ENCODE measurements at regions not wholly inside any gene's neighbourhood (a gene's known extent, or its start where the extent isn't known, plus 50 kb on each side); places are given as distances from the start of the nearest gene placed in this dataset.
"Not testable (repeated sequence)": the region's sequence is repeated elsewhere in the genome, so short reads cannot be mapped to it uniquely, and the experiment has no call there.

- H3K27ac Mint-ChIP-seq, H3K4me1 Mint-ChIP-seq, H3K4me3 Mint-ChIP-seq, DNase-seq, H3K27me3 Mint-ChIP-seq, H3K36me3 Mint-ChIP-seq, H3K9me3 Mint-ChIP-seq: not testable (repeated sequence)
These were observed 155.4 kb downstream of the JRKL start for GRCh38 chr11:96545192-96545591.

GRCh38 chr11:96551136-96551535 is 161.3 kb downstream of the JRKL start:
- peaks cover 2% of the 10 kb centered on the region for H3K9me3 Mint-ChIP-seq

GRCh38 chr11:96554236-96554820 is 164.5 kb downstream of the JRKL start:
- H3K9me3 Mint-ChIP-seq: peaks cover 4% of the 10 kb centered on the region
- no peak overlapping the region for H3K4me3 Mint-ChIP-seq
- no peaks in the 10 kb centered on the region for H3K4me1 Mint-ChIP-seq
- no peaks in the 10 kb centered on the region for H3K36me3 Mint-ChIP-seq
- DNase-seq: no peak
- H3K27ac Mint-ChIP-seq: no peak overlapping the region
- H3K27me3 Mint-ChIP-seq: no peaks in the 10 kb centered on the region

More at GRCh38 chr11:96551136-96551535, 161.3 kb downstream of the JRKL start:
- Mint-ChIP-seq H3K36me3 (no peaks in the 10 kb centered on the region), H3K27me3 (no peaks in the 10 kb centered on the region), H3K27ac (no peak overlapping the region), H3K4me1 (no peaks in the 10 kb centered on the region), H3K4me3 (no peak overlapping the region)
- no peak for DNase-seq

- H3K27me3 Mint-ChIP-seq, H3K4me1 Mint-ChIP-seq, H3K4me3 Mint-ChIP-seq, H3K36me3 Mint-ChIP-seq, H3K27ac Mint-ChIP-seq, DNase-seq, H3K9me3 Mint-ChIP-seq: not testable (repeated sequence)
These were observed 166.0 kb downstream of the JRKL start for GRCh38 chr11:96555826-96556225.

GRCh38 chr11:96560727-96561126 is 170.9 kb downstream of the JRKL start:
- not testable (repeated sequence) for H3K9me3 Mint-ChIP-seq, DNase-seq, H3K27ac Mint-ChIP-seq, H3K4me3 Mint-ChIP-seq, H3K36me3 Mint-ChIP-seq, H3K27me3 Mint-ChIP-seq, H3K4me1 Mint-ChIP-seq

- H3K9me3 Mint-ChIP-seq: no peaks in the 10 kb centered on the region
- H3K4me3 Mint-ChIP-seq: no peak overlapping the region
- H3K27me3 Mint-ChIP-seq: no peaks in the 10 kb centered on the region
- no peak overlapping the region for H3K27ac Mint-ChIP-seq
- no peak for DNase-seq
- no peaks in the 10 kb centered on the region for H3K36me3 Mint-ChIP-seq
- H3K4me1 Mint-ChIP-seq: no peaks in the 10 kb centered on the region
These were observed 177.4 kb downstream of the JRKL start for GRCh38 chr11:96567176-96567575.

- H3K4me1 Mint-ChIP-seq: no peaks in the 10 kb centered on the region
- no peak overlapping the region for H3K4me3 Mint-ChIP-seq
- H3K9me3 Mint-ChIP-seq: no peaks in the 10 kb centered on the region
- H3K27ac Mint-ChIP-seq: no peak overlapping the region
- no peak for DNase-seq
- no peaks in the 10 kb centered on the region for H3K27me3 Mint-ChIP-seq
- no peaks in the 10 kb centered on the region for H3K36me3 Mint-ChIP-seq
These were observed 177.9 kb downstream of the JRKL start for GRCh38 chr11:96567667-96568066.

GRCh38 chr11:96576383-96576782 is 186.6 kb downstream of the JRKL start:
- H3K27me3 Mint-ChIP-seq: peaks cover 3% of the 10 kb centered on the region
- no peak for DNase-seq
- no peak overlapping the region for H3K4me3 Mint-ChIP-seq
- H3K27ac Mint-ChIP-seq: no peak overlapping the region
- H3K4me1 Mint-ChIP-seq: no peaks in the 10 kb centered on the region
- H3K9me3 Mint-ChIP-seq: no peaks in the 10 kb centered on the region
- H3K36me3 Mint-ChIP-seq: no peaks in the 10 kb centered on the region

GRCh38 chr11:96578379-96578778 is 188.6 kb downstream of the JRKL start:
- DNase-seq: no peak
- H3K27me3 Mint-ChIP-seq: peaks cover 3% of the 10 kb centered on the region
- H3K4me1 Mint-ChIP-seq: no peaks in the 10 kb centered on the region
- H3K4me3 Mint-ChIP-seq: no peak overlapping the region
- H3K36me3 Mint-ChIP-seq: no peaks in the 10 kb centered on the region
- H3K9me3 Mint-ChIP-seq: no peaks in the 10 kb centered on the region
- no peak overlapping the region for H3K27ac Mint-ChIP-seq

GRCh38 chr11:96579656-96580055 is 189.8 kb downstream of the JRKL start:
- H3K27ac Mint-ChIP-seq: no peak overlapping the region
- no peaks in the 10 kb centered on the region for H3K4me1 Mint-ChIP-seq
- H3K4me3 Mint-ChIP-seq: no peak overlapping the region
- peaks cover 3% of the 10 kb centered on the region for H3K27me3 Mint-ChIP-seq
- H3K9me3 Mint-ChIP-seq: no peaks in the 10 kb centered on the region
- H3K36me3 Mint-ChIP-seq: no peaks in the 10 kb centered on the region
- no peak for DNase-seq

GRCh38 chr11:96580476-96581040 is 190.7 kb downstream of the JRKL start:
- H3K9me3 Mint-ChIP-seq: no peaks in the 10 kb centered on the region
- H3K27ac Mint-ChIP-seq: no peak overlapping the region
- DNase-seq: no peak
- H3K4me3 Mint-ChIP-seq: no peak overlapping the region
- H3K36me3 Mint-ChIP-seq: no peaks in the 10 kb centered on the region
- H3K27me3 Mint-ChIP-seq: peaks cover 3% of the 10 kb centered on the region
- no peaks in the 10 kb centered on the region for H3K4me1 Mint-ChIP-seq

GRCh38 chr11:96585944-96586880 is 196.4 kb downstream of the JRKL start:
- H3K27me3 Mint-ChIP-seq, H3K36me3 Mint-ChIP-seq, H3K9me3 Mint-ChIP-seq, H3K4me3 Mint-ChIP-seq, H3K27ac Mint-ChIP-seq, H3K4me1 Mint-ChIP-seq, DNase-seq: not testable (repeated sequence)

GRCh38 chr11:96588793-96589192 is 199.0 kb downstream of the JRKL start:
- not testable (repeated sequence) for DNase-seq, H3K27me3 Mint-ChIP-seq, H3K36me3 Mint-ChIP-seq, H3K4me1 Mint-ChIP-seq, H3K4me3 Mint-ChIP-seq, H3K27ac Mint-ChIP-seq, H3K9me3 Mint-ChIP-seq

- no peaks in the 10 kb centered on the region for H3K27me3 Mint-ChIP-seq
- no peaks in the 10 kb centered on the region for H3K4me1 Mint-ChIP-seq
- no peaks in the 10 kb centered on the region for H3K9me3 Mint-ChIP-seq
- no peak overlapping the region for H3K4me3 Mint-ChIP-seq
- no peaks in the 10 kb centered on the region for H3K36me3 Mint-ChIP-seq
- no peak for DNase-seq
- H3K27ac Mint-ChIP-seq: no peak overlapping the region
These were observed 205.2 kb downstream of the JRKL start for GRCh38 chr11:96595011-96595410.

GRCh38 chr11:96607864-96608558 is 218.2 kb downstream of the JRKL start:
- Mint-ChIP-seq H3K4me1 (no peaks in the 10 kb centered on the region), H3K27ac (no peak overlapping the region), H3K36me3 (no peaks in the 10 kb centered on the region), H3K27me3 (no peaks in the 10 kb centered on the region), H3K9me3 (peaks cover 3% of the 10 kb centered on the region), H3K4me3 (no peak overlapping the region)
- DNase-seq: no peak
